A673 (cell line): ENCODE measurements at regions not wholly inside any gene's neighbourhood (a gene's known extent, or its start where the extent isn't known, plus 50 kb on each side); places are given as distances from the start of the nearest gene placed in this dataset.

Experiments used
- BruUV-seq: library from RNA; stranded (reverse); fragments of 400-500 nt; replicated peaks from 2 replicates; lab custom pipeline; 2021; lab: Mats Ljungman, UMichigan
- CTCF ChIA-PET: fragments of 300-600 bp; sonication (Branson Sonifier 250); formaldehyde crosslinking; loops from one replicate; lab custom pipeline; 2022; ENCODE audit warnings: antibody characterized with exemption; lab: Charles Lee
- POLR2A ChIA-PET: fragments of 300-600 bp; sonication (Branson Sonifier 250); formaldehyde crosslinking; loops from one replicate; lab custom pipeline; 2022; ENCODE audit warnings: antibody characterized with exemption; ENCODE audit not compliant: low non-redundant PET; lab: Charles Lee
- DNase-seq: peaks from one replicate; pipeline ENCODE4 v3.0.0-alpha.2; 2015; ENCODE audit warnings: low spot score
- H3K27ac ChIP-seq: fragments of 200-600 bp; sonication (generic); 2 replicates; pipeline ENCODE4 v1.5.1; 2016; ENCODE audit warnings: mixed run types, low read depth, mild to moderate bottlenecking, mixed read lengths, antibody characterized with exemption, low read length; ENCODE audit not compliant: poor library complexity, severe bottlenecking
- H3K27me3 ChIP-seq: fragments of 200-600 bp; sonication (generic); replicated peaks from 2 replicates; pipeline ENCODE4 v1.6.1; 2017; ENCODE audit warnings: mixed run types, low read depth, mild to moderate bottlenecking, mixed read lengths, antibody characterized with exemption, low read length; ENCODE audit not compliant: insufficient read depth, poor library complexity
- H3K36me3 ChIP-seq: fragments of 200-600 bp; sonication (generic); 2 replicates; pipeline ENCODE4 v1.6.1; 2016; ENCODE audit warnings: mixed run types, mild to moderate bottlenecking, mixed read lengths, antibody characterized with exemption, low read length; ENCODE audit not compliant: insufficient read depth, poor library complexity, severe bottlenecking
- H3K4me1 ChIP-seq: fragments of 200-600 bp; sonication (generic); 2 replicates; pipeline ENCODE4 v1.6.1; 2017; ENCODE audit warnings: mixed run types, mild to moderate bottlenecking, mixed read lengths, antibody characterized with exemption, low read length; ENCODE audit not compliant: insufficient read depth, poor library complexity, severe bottlenecking
- H3K4me3 ChIP-seq: fragments of 200-600 bp; sonication (generic); 2 replicates; pipeline ENCODE4 v1.5.1; 2016; ENCODE audit warnings: low read depth, mixed run types, mild to moderate bottlenecking, mixed read lengths, low read length; ENCODE audit not compliant: poor library complexity, severe bottlenecking
- H3K9me3 ChIP-seq: fragments of 200-600 bp; sonication (generic); 2 replicates; pipeline ENCODE4 v1.6.1; 2016; ENCODE audit warnings: mixed run types, low read depth, mild to moderate bottlenecking, mixed read lengths, antibody characterized with exemption, low read length; ENCODE audit not compliant: poor library complexity, severe bottlenecking
- CTCF ChIP-seq: fragments of 300-800, 200-600 bp; sonication (generic); conservative IDR thresholded peaks from 2 replicates; pipeline ENCODE4 v1.5.1; 2017; ENCODE audit warnings: low read depth, mild to moderate bottlenecking, antibody characterized with exemption, low read length, moderate library complexity, mixed read lengths
- EZH2 ChIP-seq: fragments of 200-600 bp; sonication (generic); IDR thresholded peaks from 2 replicates; pipeline ENCODE4 v1.6.1; 2017; ENCODE audit warnings: borderline replicate concordance, low read depth, mild to moderate bottlenecking, mixed read lengths, antibody characterized with exemption, low read length; ENCODE audit not compliant: poor library complexity, severe bottlenecking
- intact Hi-C: fragments of 100-400 bp; cut with micrococcal nuclease; formaldehyde crosslinking; loops from one replicate; pipeline ENCODE4 v1.10.0; 2022; ENCODE audit not compliant: unreplicated experiment

GRCh38 chr2:221022554-221022953 is 549.5 kb downstream of the EPHA4 start:
- ChIA-PET POLR2A (no interaction called here), CTCF (no interaction called here)
- intact Hi-C loops, result no loop called here
- no peaks in the 10 kb centered on the region for H3K4me1 ChIP-seq
- H3K27ac ChIP-seq, result no peak overlapping the region
- H3K36me3 ChIP-seq, result no peaks in the 10 kb centered on the region
- no peak for DNase-seq
- no peak overlapping the region for H3K4me3 ChIP-seq
- BruUV-seq, result no TSS peak
- H3K27me3 ChIP-seq, result no peaks in the 10 kb centered on the region
- no peak for TF ChIP-seq EZH2
- no peak for TF ChIP-seq CTCF
- no peaks in the 10 kb centered on the region for H3K9me3 ChIP-seq

GRCh38 chr2:221025398-221025797 is 546.7 kb downstream of the EPHA4 start:
- no peaks in the 10 kb centered on the region for H3K27me3 ChIP-seq
- DNase-seq, result no peak
- ChIA-PET POLR2A (no interaction called here), CTCF (no interaction called here)
- intact Hi-C loops, result no loop called here
- H3K9me3 ChIP-seq, result no peaks in the 10 kb centered on the region
- BruUV-seq, result no TSS peak
- H3K27ac ChIP-seq, result no peak overlapping the region
- H3K4me3 ChIP-seq, result no peak overlapping the region
- H3K4me1 ChIP-seq, result no peaks in the 10 kb centered on the region
- TF ChIP-seq EZH2 (no peak), CTCF (no peak)
- no peaks in the 10 kb centered on the region for H3K36me3 ChIP-seq

- Histone ChIP-seq H3K9me3 (no peaks in the 10 kb centered on the region), H3K4me3 (no peak overlapping the region), H3K27ac (no peak overlapping the region), H3K4me1 (no peaks in the 10 kb centered on the region), H3K27me3 (no peaks in the 10 kb centered on the region), H3K36me3 (no peaks in the 10 kb centered on the region)
- CTCF ChIA-PET, result no interaction called here
- DNase-seq, result no peak
- POLR2A ChIA-PET, result no interaction called here
- TF ChIP-seq CTCF (no peak), EZH2 (no peak)
- BruUV-seq, result no TSS peak
- intact Hi-C loops, result no loop called here
Measured at GRCh38 chr2:221034026-221034701, 537.9 kb downstream of the EPHA4 start.
